Erythroblast (primary cell): ENCODE measurements at regions not wholly inside any gene's neighbourhood (a gene's known extent, or its start where the extent isn't known, plus 50 kb on each side); places are given as distances from the start of the nearest gene placed in this dataset.

Source experiments
- GATA1 ChIP-seq: IDR thresholded peaks from 2 replicates; pipeline ENCODE4 v1.6.1; 2011; ENCODE audit warnings: low read depth, mild to moderate bottlenecking, control low read depth, low read length, moderate library complexity
- POLR2A ChIP-seq: IDR thresholded peaks from 2 replicates; pipeline ENCODE4 v1.6.1; 2011; ENCODE audit warnings: mild to moderate bottlenecking, low read length

DNA sequence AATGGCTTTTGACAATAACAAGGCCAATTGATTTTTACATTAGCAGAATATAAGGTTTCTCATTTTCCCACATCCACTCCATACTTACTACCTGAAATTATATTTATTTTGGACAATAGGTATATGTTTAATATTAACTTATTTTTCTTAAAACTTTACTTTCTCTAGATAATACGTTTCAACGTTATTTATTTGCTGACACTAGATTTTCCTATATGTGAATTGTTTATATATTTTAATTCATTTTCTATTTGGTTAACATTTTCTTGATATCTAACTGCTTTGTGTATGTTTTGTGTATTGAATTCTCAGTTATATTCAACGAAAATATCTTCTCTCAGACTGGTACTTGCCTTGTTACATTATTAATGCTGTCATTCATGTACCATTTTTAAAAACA lies 199.9 kb upstream of the TMEFF2 start:
- no peak for TF ChIP-seq POLR2A
- no peak for TF ChIP-seq GATA1
